ENCODE measurements at regions not wholly inside any gene's neighbourhood (a gene's known extent, or its start where the extent isn't known, plus 50 kb on each side); places are given as distances from the start of the nearest gene placed in this dataset.

DNA sequence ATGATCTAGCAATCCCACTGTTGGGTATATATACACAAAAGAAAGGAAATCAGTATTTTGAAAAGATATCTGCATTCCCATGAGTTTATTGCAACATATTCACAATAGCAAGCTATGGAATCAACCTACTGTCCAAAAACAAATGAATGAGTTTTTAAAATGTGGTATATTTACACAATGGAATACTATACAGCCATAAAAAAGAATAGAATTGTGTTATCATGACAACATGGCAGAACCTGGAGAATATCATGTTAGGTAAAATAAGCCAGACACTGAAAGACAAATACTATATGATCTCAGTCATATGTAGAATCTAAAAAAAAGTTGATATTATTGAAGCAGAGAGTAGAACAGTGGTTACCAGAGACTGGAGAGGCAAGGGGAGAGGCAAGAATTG lies 732.6 kb downstream of the MCTP2 start:
- ATAC-seq (no peak), DNase-seq (no peak)
- Histone ChIP-seq H3K9me3 (peaks cover 0 to 27% of the 10 kb centered on the region in 2 donors), H3K27me3 (no peaks in the 10 kb centered on the region), H3K4me1 (no peaks in the 10 kb centered on the region), H3K36me3 (no peaks in the 10 kb centered on the region), H3K4me3 (no peak overlapping the region), H3K27ac (no peak overlapping the region)
- intact Hi-C loops (cut with DNase I): no loop called here
- TF ChIP-seq, protein P1, sequence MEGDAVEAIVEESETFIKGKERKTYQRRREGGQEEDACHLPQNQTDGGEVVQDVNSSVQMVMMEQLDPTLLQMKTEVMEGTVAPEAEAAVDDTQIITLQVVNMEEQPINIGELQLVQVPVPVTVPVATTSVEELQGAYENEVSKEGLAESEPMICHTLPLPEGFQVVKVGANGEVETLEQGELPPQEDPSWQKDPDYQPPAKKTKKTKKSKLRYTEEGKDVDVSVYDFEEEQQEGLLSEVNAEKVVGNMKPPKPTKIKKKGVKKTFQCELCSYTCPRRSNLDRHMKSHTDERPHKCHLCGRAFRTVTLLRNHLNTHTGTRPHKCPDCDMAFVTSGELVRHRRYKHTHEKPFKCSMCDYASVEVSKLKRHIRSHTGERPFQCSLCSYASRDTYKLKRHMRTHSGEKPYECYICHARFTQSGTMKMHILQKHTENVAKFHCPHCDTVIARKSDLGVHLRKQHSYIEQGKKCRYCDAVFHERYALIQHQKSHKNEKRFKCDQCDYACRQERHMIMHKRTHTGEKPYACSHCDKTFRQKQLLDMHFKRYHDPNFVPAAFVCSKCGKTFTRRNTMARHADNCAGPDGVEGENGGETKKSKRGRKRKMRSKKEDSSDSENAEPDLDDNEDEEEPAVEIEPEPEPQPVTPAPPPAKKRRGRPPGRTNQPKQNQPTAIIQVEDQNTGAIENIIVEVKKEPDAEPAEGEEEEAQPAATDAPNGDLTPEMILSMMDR (IDR thresholded peaks at IDR 0.05): no peak

DNA sequence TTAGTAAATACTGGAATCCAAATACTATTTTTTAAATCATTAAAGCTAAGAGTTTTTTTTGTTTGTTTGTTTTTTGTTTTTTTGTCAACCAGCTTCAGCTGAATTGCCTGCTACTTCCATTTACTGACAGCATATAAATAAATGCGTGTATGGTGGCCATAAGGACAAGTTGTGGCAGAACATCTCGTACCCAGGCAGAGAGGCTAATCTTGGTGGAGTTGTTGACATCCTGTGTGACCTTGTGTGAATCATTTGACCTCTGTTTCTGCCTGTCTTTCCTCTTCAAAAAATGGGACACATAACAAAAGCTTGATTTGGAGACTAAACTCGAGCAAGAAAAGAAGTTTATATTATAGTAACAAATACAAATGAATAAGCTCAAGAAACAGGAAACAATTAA lies 734.2 kb downstream of the MCTP2 start:
- Histone ChIP-seq H3K4me1 (no peaks in the 10 kb centered on the region), H3K36me3 (no peaks in the 10 kb centered on the region), H3K9me3 (peaks cover 0 to 21% of the 10 kb centered on the region in 2 donors), H3K27me3 (no peaks in the 10 kb centered on the region), H3K4me3 (no peak overlapping the region), H3K27ac (no peak overlapping the region)
- ATAC-seq (no peak), DNase-seq (no peak)
- intact Hi-C loops (cut with DNase I): no loop called here
- TF ChIP-seq, protein P1 (IDR thresholded peaks at IDR 0.05): no peak

DNA sequence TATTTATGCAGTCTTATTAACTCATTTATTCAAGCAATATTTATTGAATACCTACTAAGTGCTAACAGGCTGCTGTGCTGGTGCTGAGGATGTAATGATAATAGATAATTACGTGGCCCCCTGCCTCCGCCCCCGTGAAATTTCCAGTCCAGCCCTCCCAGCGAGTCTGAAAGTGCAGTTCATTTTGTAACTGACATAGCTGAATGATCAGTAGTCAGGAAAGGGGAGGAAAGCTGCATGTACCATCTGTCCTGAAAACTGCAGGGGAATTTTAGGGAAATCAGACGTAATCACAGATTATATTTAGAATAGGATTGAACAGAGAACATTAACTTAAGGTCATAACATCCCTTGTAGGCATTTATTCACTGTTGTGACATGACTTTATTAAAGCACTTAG lies 736.8 kb downstream of the MCTP2 start:
- H3K4me3 ChIP-seq: no peak overlapping the region
- H3K9me3 ChIP-seq: peaks cover 0 to 10% of the 10 kb centered on the region in 2 donors
- H3K36me3 ChIP-seq: no peaks in the 10 kb centered on the region
- no peak for DNase-seq
- intact Hi-C loops (cut with DNase I): no loop called here
- ATAC-seq: no peak
- no peaks in the 10 kb centered on the region for H3K27me3 ChIP-seq
- H3K27ac ChIP-seq: no peak overlapping the region
- no peaks in the 10 kb centered on the region for H3K4me1 ChIP-seq
- TF ChIP-seq, protein P1 (IDR thresholded peaks at IDR 0.05): no peak

DNA sequence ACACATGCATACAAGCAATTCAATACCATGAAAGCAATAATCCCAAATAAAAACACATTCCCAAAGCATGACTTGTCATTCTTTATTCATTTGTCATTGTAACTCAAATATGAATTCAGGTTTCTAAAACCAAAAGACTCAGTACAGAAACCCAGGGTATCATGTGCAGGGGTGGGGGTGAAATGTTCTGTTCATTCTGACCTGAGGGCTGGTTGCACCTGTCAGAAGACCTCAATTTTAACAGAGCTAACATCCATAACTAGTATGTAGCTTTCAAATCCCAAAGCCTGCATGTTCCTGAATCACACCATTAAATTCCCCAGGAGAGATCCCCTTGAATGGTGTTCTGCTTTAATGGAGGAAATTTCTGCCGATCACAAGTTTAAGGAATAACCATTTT lies 738.7 kb downstream of the MCTP2 start:
- Histone ChIP-seq H3K27me3 (no peaks in the 10 kb centered on the region), H3K9me3 (no peaks in the 10 kb centered on the region), H3K4me1 (no peaks in the 10 kb centered on the region), H3K4me3 (no peak overlapping the region), H3K27ac (no peak overlapping the region), H3K36me3 (no peaks in the 10 kb centered on the region)
- DNase-seq: no peak
- intact Hi-C loops (cut with DNase I): no loop called here
- no peak for ATAC-seq
- TF ChIP-seq, protein P1 (IDR thresholded peaks at IDR 0.05): no peak

DNA sequence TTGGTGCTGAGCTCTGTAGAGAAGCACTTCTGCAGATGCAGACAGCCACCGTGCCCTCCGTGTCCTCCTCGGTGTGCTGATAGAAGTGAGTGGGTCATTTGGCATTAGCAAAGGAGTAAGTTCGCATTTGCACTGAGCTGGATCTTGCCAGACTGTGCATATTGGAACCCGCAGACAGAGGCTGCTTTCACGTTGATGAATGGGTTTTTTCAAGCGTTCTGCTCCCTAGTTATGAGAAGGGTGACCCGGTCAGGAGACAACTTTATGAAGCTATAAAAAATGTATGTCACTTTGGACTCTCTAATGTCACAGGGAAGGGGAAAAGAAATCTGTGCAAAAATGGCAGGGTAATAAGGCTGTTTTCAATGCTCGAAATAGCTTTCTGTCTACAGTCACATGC lies 739.4 kb downstream of the MCTP2 start:
- H3K27me3 ChIP-seq: no peaks in the 10 kb centered on the region
- no peak overlapping the region for H3K27ac ChIP-seq
- no peak overlapping the region for H3K4me3 ChIP-seq
- TF ChIP-seq, protein P1 (IDR thresholded peaks at IDR 0.05): no peak
- no peaks in the 10 kb centered on the region for H3K36me3 ChIP-seq
- intact Hi-C loops (cut with DNase I): no loop called here
- ATAC-seq (no peak), DNase-seq (no peak)
- H3K4me1 ChIP-seq: no peaks in the 10 kb centered on the region
- H3K9me3 ChIP-seq: no peaks in the 10 kb centered on the region
